ENCODE measurements at regions not wholly inside any gene's neighbourhood (a gene's known extent, or its start where the extent isn't known, plus 50 kb on each side); places are given as distances from the start of the nearest gene placed in this dataset.
"Not testable (repeated sequence)": the region's sequence is repeated elsewhere in the genome, so short reads cannot be mapped to it uniquely, and the experiment has no call there.

- not testable (repeated sequence) for H3K36me3 Mint-ChIP-seq (ENCODE audit: low read depth); H3K4me3 Mint-ChIP-seq; H3K9me3 Mint-ChIP-seq; H3K27ac Mint-ChIP-seq; DNase-seq; ATAC-seq; H3K27me3 Mint-ChIP-seq
- peaks cover 18% of the 10 kb centered on the region for H3K4me1 Mint-ChIP-seq
Measured at GRCh38 chr2:63739180-63739579, 102.5 kb upstream of the UGP2 start.

GRCh38 chr2:63740020-63740419 is 101.7 kb upstream of the UGP2 start:
- no peak overlapping the region for H3K27ac Mint-ChIP-seq
- H3K36me3 Mint-ChIP-seq (ENCODE audit: low read depth): no peaks in the 10 kb centered on the region
- no peaks in the 10 kb centered on the region for H3K9me3 Mint-ChIP-seq
- no peak overlapping the region for H3K4me3 Mint-ChIP-seq
- DNase-seq (no peak), ATAC-seq (no peak)
- H3K27me3 Mint-ChIP-seq: no peaks in the 10 kb centered on the region
- H3K4me1 Mint-ChIP-seq: peaks cover 18% of the 10 kb centered on the region

- no peak overlapping the region for H3K27ac Mint-ChIP-seq
- peaks cover 18% of the 10 kb centered on the region for H3K4me1 Mint-ChIP-seq
- ATAC-seq (no peak), DNase-seq (no peak)
- no peak overlapping the region for H3K4me3 Mint-ChIP-seq
- no peaks in the 10 kb centered on the region for H3K36me3 Mint-ChIP-seq (ENCODE audit: low read depth)
- no peaks in the 10 kb centered on the region for H3K27me3 Mint-ChIP-seq
- no peaks in the 10 kb centered on the region for H3K9me3 Mint-ChIP-seq
Measured at GRCh38 chr2:63740943-63741342, 100.8 kb upstream of the UGP2 start.

GRCh38 chr2:63741884-63742579 is 99.7 kb upstream of the UGP2 start:
- Mint-ChIP-seq H3K9me3 (peaks cover 4% of the 10 kb centered on the region), H3K27me3 (no peaks in the 10 kb centered on the region), H3K36me3 (ENCODE audit: low read depth) (peaks cover 2% of the 10 kb centered on the region), H3K27ac (no peak overlapping the region), H3K4me1 (peaks cover 14% of the 10 kb centered on the region), H3K4me3 (no peak overlapping the region)
- ATAC-seq (no peak), DNase-seq (no peak)

GRCh38 chr2:63742580-63742976 is 99.1 kb upstream of the UGP2 start:
- no peaks in the 10 kb centered on the region for H3K27me3 Mint-ChIP-seq
- H3K27ac Mint-ChIP-seq: no peak overlapping the region
- ATAC-seq: no peak
- no peak overlapping the region for H3K4me3 Mint-ChIP-seq
- DNase-seq: no peak
- peaks cover 7% of the 10 kb centered on the region for H3K9me3 Mint-ChIP-seq
- H3K4me1 Mint-ChIP-seq: peaks cover 12% of the 10 kb centered on the region
- peaks cover 3% of the 10 kb centered on the region for H3K36me3 Mint-ChIP-seq (ENCODE audit: low read depth)

- H3K4me1 Mint-ChIP-seq: peaks cover 4% of the 10 kb centered on the region
- peaks cover 3% of the 10 kb centered on the region for H3K36me3 Mint-ChIP-seq (ENCODE audit: low read depth)
- H3K9me3 Mint-ChIP-seq: peaks cover 10% of the 10 kb centered on the region
- no peak overlapping the region for H3K4me3 Mint-ChIP-seq
- ATAC-seq: no peak
- H3K27ac Mint-ChIP-seq: no peak overlapping the region
- DNase-seq: no peak
- H3K27me3 Mint-ChIP-seq: no peaks in the 10 kb centered on the region
Measured at GRCh38 chr2:63743170-63743981, 98.3 kb upstream of the UGP2 start.

GRCh38 chr2:63743982-63744966 is 97.4 kb upstream of the UGP2 start:
- Mint-ChIP-seq H3K9me3 (peaks cover 10% of the 10 kb centered on the region), H3K36me3 (ENCODE audit: low read depth) (peaks cover 3% of the 10 kb centered on the region), H3K4me3 (no peak overlapping the region), H3K27me3 (no peaks in the 10 kb centered on the region), H3K4me1 (no peaks in the 10 kb centered on the region), H3K27ac (no peak overlapping the region)
- DNase-seq (no peak), ATAC-seq (no peak)

- DNase-seq; H3K36me3 Mint-ChIP-seq (ENCODE audit: low read depth); H3K27ac Mint-ChIP-seq; ATAC-seq; H3K4me3 Mint-ChIP-seq; H3K4me1 Mint-ChIP-seq; H3K27me3 Mint-ChIP-seq; H3K9me3 Mint-ChIP-seq: not testable (repeated sequence)
Measured at GRCh38 chr2:63746548-63746947, 95.1 kb upstream of the UGP2 start.

- H3K36me3 Mint-ChIP-seq (ENCODE audit: low read depth): peaks cover 2% of the 10 kb centered on the region
- H3K27me3 Mint-ChIP-seq: peaks cover 4% of the 10 kb centered on the region
Measured at GRCh38 chr2:63751901-63752300, 89.8 kb upstream of the UGP2 start.

GRCh38 chr2:63755216-63755615 is 86.5 kb upstream of the UGP2 start:
- H3K4me3 Mint-ChIP-seq: no peak overlapping the region
- H3K27ac Mint-ChIP-seq: no peak overlapping the region
- H3K27me3 Mint-ChIP-seq: peaks cover 4% of the 10 kb centered on the region
- no peaks in the 10 kb centered on the region for H3K36me3 Mint-ChIP-seq (ENCODE audit: low read depth)
- DNase-seq (no peak), ATAC-seq (no peak)
- H3K4me1 Mint-ChIP-seq: no peaks in the 10 kb centered on the region
- H3K9me3 Mint-ChIP-seq: no peaks in the 10 kb centered on the region

More at GRCh38 chr2:63751901-63752300, 89.8 kb upstream of the UGP2 start:
- Mint-ChIP-seq H3K27ac (peak overlapping the region; percentile 40), H3K9me3 (peaks cover 8% of the 10 kb centered on the region), H3K4me1 (no peaks in the 10 kb centered on the region), H3K4me3 (no peak overlapping the region)
- ATAC-seq: no peak
- DNase-seq: no peak

- H3K4me3 Mint-ChIP-seq: no peak overlapping the region
- DNase-seq (no peak), ATAC-seq (no peak)
- H3K9me3 Mint-ChIP-seq: no peaks in the 10 kb centered on the region
- no peaks in the 10 kb centered on the region for H3K4me1 Mint-ChIP-seq
- no peaks in the 10 kb centered on the region for H3K36me3 Mint-ChIP-seq (ENCODE audit: low read depth)
- H3K27ac Mint-ChIP-seq: no peak overlapping the region
- no peaks in the 10 kb centered on the region for H3K27me3 Mint-ChIP-seq
Measured at GRCh38 chr2:63755965-63756364, 85.7 kb upstream of the UGP2 start.

GRCh38 chr2:63763391-63763941 is 78.2 kb upstream of the UGP2 start:
- H3K9me3 Mint-ChIP-seq: peaks cover 12% of the 10 kb centered on the region
- no peak for DNase-seq
- peaks cover 2% of the 10 kb centered on the region for H3K36me3 Mint-ChIP-seq (ENCODE audit: low read depth)
- no peaks in the 10 kb centered on the region for H3K27me3 Mint-ChIP-seq
- no peak overlapping the region for H3K4me3 Mint-ChIP-seq
- no peak overlapping the region for H3K27ac Mint-ChIP-seq
- no peak for ATAC-seq
- H3K4me1 Mint-ChIP-seq: no peaks in the 10 kb centered on the region

- ATAC-seq: no peak
- DNase-seq: no peak
- peaks cover 12% of the 10 kb centered on the region for H3K9me3 Mint-ChIP-seq
- no peaks in the 10 kb centered on the region for H3K4me1 Mint-ChIP-seq
- H3K27me3 Mint-ChIP-seq: no peaks in the 10 kb centered on the region
- H3K36me3 Mint-ChIP-seq (ENCODE audit: low read depth): peaks cover 2% of the 10 kb centered on the region
- no peak overlapping the region for H3K27ac Mint-ChIP-seq
- no peak overlapping the region for H3K4me3 Mint-ChIP-seq
Measured at GRCh38 chr2:63764630-63765029, 77.1 kb upstream of the UGP2 start.

- no peak for ATAC-seq
- peaks cover 12% of the 10 kb centered on the region for H3K9me3 Mint-ChIP-seq
- H3K36me3 Mint-ChIP-seq (ENCODE audit: low read depth): peaks cover 2% of the 10 kb centered on the region
- H3K4me1 Mint-ChIP-seq: no peaks in the 10 kb centered on the region
- no peak overlapping the region for H3K27ac Mint-ChIP-seq
- no peak overlapping the region for H3K4me3 Mint-ChIP-seq
- H3K27me3 Mint-ChIP-seq: no peaks in the 10 kb centered on the region
- no peak for DNase-seq
Measured at GRCh38 chr2:63765117-63765516, 76.6 kb upstream of the UGP2 start.

Data from activated naive CD8-positive, alpha-beta T cell treated with anti-CD3 and anti-CD28 coated beads, Interleukin-2, amount 50 U/mL, for 24 hours (primary cell).